ENCODE measurements at regions not wholly inside any gene's neighbourhood (a gene's known extent, or its start where the extent isn't known, plus 50 kb on each side); places are given as distances from the start of the nearest gene placed in this dataset.

- TF ChIP-seq POLR2A (IDR thresholded peaks at IDR 0.05; ENCODE audit: low read depth, low read length), result no peak
- no peak for TF ChIP-seq POLR2AphosphoS5 (IDR thresholded peaks at IDR 0.05; ENCODE audit: low read depth, low read length)
- TF ChIP-seq PAX5 (IDR thresholded peaks at IDR 0.05; ENCODE audit: insufficient read depth, low read length, severe bottlenecking), result no peak
- TF ChIP-seq TAF1 (IDR thresholded peaks at IDR 0.05; ENCODE audit: low read depth, low read length), result no peak
- TF ChIP-seq SPI1 (IDR thresholded peaks at IDR 0.05; ENCODE audit: low read depth, low read length), result no peak
Measured at GRCh38 chr5:160904591-160904990, 52.6 kb upstream of the ATP10B start.

All from GM12891 (cell line).